A549 (cell line): ENCODE measurements at regions not wholly inside any gene's neighbourhood (a gene's known extent, or its start where the extent isn't known, plus 50 kb on each side); places are given as distances from the start of the nearest gene placed in this dataset.

Experiments used
- ATAC-seq, 2 experiments: fragments of 200-7000 bp in 1 of 2; fragments of >200 bp in 1 of 2; cut with Nextera tagmentation in 1 of 2; cut with Tn5 transposase in 1 of 2; 3 replicates each; pipeline versions ENCODE4 v1.8.0 to v1.9.1; 2018 to 2020; ENCODE audit warnings: mild to moderate bottlenecking in 1 of 2, moderate library complexity in 1 of 2
- CTCF ChIA-PET: fragments of 300-600 bp; sonication (Branson Sonifier 250); formaldehyde crosslinking; extraction: SDS; loops from one replicate; lab custom pipeline; 2021; ENCODE audit warnings: antibody characterized with exemption, inconsistent platforms; lab: Yijun Ruan, JAX
- POLR2A ChIA-PET: fragments of 350-600 bp; formaldehyde crosslinking; extraction: SDS; loops from one replicate; lab custom pipeline; 2021; ENCODE audit warnings: antibody characterized with exemption, inconsistent platforms; lab: Yijun Ruan, JAX
- DNase-seq, 2 experiments: peaks; one replicate each; pipeline versions ENCODE4 v3.0.0 to v3.0.0-alpha.2; 2011 to 2016; ENCODE audit warnings: low read depth in 1 of 2, low spot score in 1 of 2
- FAIRE-seq: peaks from 2 replicates; lab custom pipeline; 2011; peaks lifted over from hg19 to GRCh38; lab: Jason Lieb, UNC
- H3K27ac ChIP-seq, 2 experiments: fragments of >200 bp; sonication (Bioruptor Twin); formaldehyde crosslinking; 3 replicates each; pipeline ENCODE4 v1.5.1; 2016 to 2017
- H3K4me1 ChIP-seq: fragments of >200 bp; sonication (Bioruptor Twin); formaldehyde crosslinking; 3 replicates; pipeline ENCODE4 v1.6.1; 2016
- H3K4me2 ChIP-seq: fragments of >200 bp; sonication (Bioruptor Twin); formaldehyde crosslinking; 3 replicates; pipeline ENCODE4 v1.6.1; 2016
- H3K4me3 ChIP-seq: fragments of >200 bp; sonication (Bioruptor Twin); formaldehyde crosslinking; 3 replicates; pipeline ENCODE4 v1.5.1; 2016
- H3K9me3 ChIP-seq: fragments of >200 bp; sonication (Bioruptor Twin); formaldehyde crosslinking; 3 replicates; pipeline ENCODE4 v1.6.1; 2016
- BHLHE40 ChIP-seq: IDR thresholded peaks from 2 replicates; pipeline ENCODE4 v1.6.1; 2012; ENCODE audit warnings: low read depth, low read length, inconsistent platforms
- ELK1 ChIP-seq: fragments of 150-350 bp; IDR thresholded peaks from 2 replicates; pipeline ENCODE4 v1.6.1; 2014; ENCODE audit warnings: low read depth, mild to moderate bottlenecking, low read length
- KDM1A ChIP-seq: fragments of 200-600 bp; sonication (generic); IDR thresholded peaks from 2 replicates; pipeline ENCODE4 v1.6.1; 2016; ENCODE audit warnings: low read depth, mild to moderate bottlenecking
- KDM5A ChIP-seq: fragments of 200-600 bp; sonication (generic); IDR thresholded peaks from 2 replicates; pipeline ENCODE4 v1.6.1; 2016; ENCODE audit warnings: antibody characterized with exemption, mild to moderate bottlenecking
- MAFK ChIP-seq: fragments of 450-650 bp; IDR thresholded peaks from 2 replicates; pipeline ENCODE4 v1.6.1; 2014; ENCODE audit not compliant: partially characterized antibody
- MAZ ChIP-seq: fragments of 150-350 bp; IDR thresholded peaks from 2 replicates; pipeline ENCODE4 v1.6.1; 2014; ENCODE audit warnings: antibody characterized with exemption, low read depth, low read length, borderline replicate concordance
- PHF8 ChIP-seq: fragments of 200-600 bp; sonication (generic); IDR thresholded peaks from 2 replicates; pipeline ENCODE4 v1.6.1; 2016; ENCODE audit warnings: low read depth, mild to moderate bottlenecking, antibody characterized with exemption, moderate library complexity, borderline replicate concordance
- POLR2A ChIP-seq: IDR thresholded peaks from 2 replicates; pipeline ENCODE4 v1.6.1; 2012; ENCODE audit warnings: mild to moderate bottlenecking, low read length
- RARB ChIP-seq: fragments of 250-450 bp; sonication (Bioruptor Pico); IDR thresholded peaks from 2 replicates; pipeline ENCODE4 v1.8.0; 2021; ENCODE audit warnings: mild to moderate bottlenecking, moderate library complexity
- ZC3H11A ChIP-seq: fragments of 450-650 bp; IDR thresholded peaks from 2 replicates; pipeline ENCODE4 v1.6.1; 2014; ENCODE audit warnings: antibody characterized with exemption, mild to moderate bottlenecking
- WGBS: methylation state at CpG from one replicate; pipeline ENCODE4 v1.1.6; 2017; ENCODE audit errors: missing lambda C conversion rate; 5-methylcytosine and 5-hydroxymethylcytosine counted together
- TF ChIP-seq, protein P1 (sequence below): fragments of >200 bp; sonication (Bioruptor Twin); formaldehyde crosslinking; IDR thresholded peaks from 3 replicates; pipeline ENCODE4 v1.6.1; 2016
- TF ChIP-seq, protein P2 (sequence below): IDR thresholded peaks from 2 replicates; pipeline ENCODE4 v1.6.1; 2012
- TF ChIP-seq, protein P3 (sequence below): fragments of 250-450 bp; sonication (Bioruptor Pico); IDR thresholded peaks from 2 replicates; pipeline ENCODE4 v1.5.0; 2020; ENCODE audit warnings: low read depth, mild to moderate bottlenecking, moderate library complexity
- TF ChIP-seq, protein P4 (sequence below): fragments of 200-600 bp; sonication (generic); IDR thresholded peaks from 2 replicates; pipeline ENCODE4 v1.6.1; 2016; ENCODE audit warnings: antibody characterized with exemption, mild to moderate bottlenecking, moderate library complexity

- TF ChIP-seq, protein P1, sequence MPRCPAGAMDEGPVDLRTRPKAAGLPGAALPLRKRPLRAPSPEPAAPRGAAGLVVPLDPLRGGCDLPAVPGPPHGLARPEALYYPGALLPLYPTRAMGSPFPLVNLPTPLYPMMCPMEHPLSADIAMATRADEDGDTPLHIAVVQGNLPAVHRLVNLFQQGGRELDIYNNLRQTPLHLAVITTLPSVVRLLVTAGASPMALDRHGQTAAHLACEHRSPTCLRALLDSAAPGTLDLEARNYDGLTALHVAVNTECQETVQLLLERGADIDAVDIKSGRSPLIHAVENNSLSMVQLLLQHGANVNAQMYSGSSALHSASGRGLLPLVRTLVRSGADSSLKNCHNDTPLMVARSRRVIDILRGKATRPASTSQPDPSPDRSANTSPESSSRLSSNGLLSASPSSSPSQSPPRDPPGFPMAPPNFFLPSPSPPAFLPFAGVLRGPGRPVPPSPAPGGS: no peak
- TF ChIP-seq ZC3H11A (no peak), MAZ (no peak)
- TF ChIP-seq, protein P2, sequence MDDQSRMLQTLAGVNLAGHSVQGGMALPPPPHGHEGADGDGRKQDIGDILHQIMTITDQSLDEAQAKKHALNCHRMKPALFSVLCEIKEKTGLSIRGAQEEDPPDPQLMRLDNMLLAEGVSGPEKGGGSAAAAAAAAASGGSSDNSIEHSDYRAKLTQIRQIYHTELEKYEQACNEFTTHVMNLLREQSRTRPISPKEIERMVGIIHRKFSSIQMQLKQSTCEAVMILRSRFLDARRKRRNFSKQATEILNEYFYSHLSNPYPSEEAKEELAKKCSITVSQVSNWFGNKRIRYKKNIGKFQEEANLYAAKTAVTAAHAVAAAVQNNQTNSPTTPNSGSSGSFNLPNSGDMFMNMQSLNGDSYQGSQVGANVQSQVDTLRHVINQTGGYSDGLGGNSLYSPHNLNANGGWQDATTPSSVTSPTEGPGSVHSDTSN: no peak
Observed at GRCh38 chr5:158389786-158390185, 530.8 kb upstream of the CLINT1 start (continued).

- Histone ChIP-seq H3K4me1 (peaks cover 19% of the 10 kb centered on the region; the same call in 2 of the 3 replicates), H3K27ac (no peak overlapping the region), H3K4me3 (no peak overlapping the region), H3K9me3 (no peaks in the 10 kb centered on the region), H3K4me2 (no peak overlapping the region)
- ChIA-PET POLR2A (no interaction called here), CTCF (no interaction called here)
- 78% methylated on average over 9 of the region's 9 CpGs for WGBS
- FAIRE-seq (no peak), DNase-seq (no peak), ATAC-seq (no peak)
- TF ChIP-seq POLR2A (no peak), MAFK (no peak), RARB (no peak), KDM1A (no peak), ELK1 (no peak), BHLHE40 (no peak), KDM5A (no peak)
- TF ChIP-seq, protein P3, sequence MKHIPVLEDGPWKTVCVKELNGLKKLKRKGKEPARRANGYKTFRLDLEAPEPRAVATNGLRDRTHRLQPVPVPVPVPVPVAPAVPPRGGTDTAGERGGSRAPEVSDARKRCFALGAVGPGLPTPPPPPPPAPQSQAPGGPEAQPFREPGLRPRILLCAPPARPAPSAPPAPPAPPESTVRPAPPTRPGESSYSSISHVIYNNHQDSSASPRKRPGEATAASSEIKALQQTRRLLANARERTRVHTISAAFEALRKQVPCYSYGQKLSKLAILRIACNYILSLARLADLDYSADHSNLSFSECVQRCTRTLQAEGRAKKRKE (CRISPR knock-in tag): no peak
- TF ChIP-seq, protein P4, sequence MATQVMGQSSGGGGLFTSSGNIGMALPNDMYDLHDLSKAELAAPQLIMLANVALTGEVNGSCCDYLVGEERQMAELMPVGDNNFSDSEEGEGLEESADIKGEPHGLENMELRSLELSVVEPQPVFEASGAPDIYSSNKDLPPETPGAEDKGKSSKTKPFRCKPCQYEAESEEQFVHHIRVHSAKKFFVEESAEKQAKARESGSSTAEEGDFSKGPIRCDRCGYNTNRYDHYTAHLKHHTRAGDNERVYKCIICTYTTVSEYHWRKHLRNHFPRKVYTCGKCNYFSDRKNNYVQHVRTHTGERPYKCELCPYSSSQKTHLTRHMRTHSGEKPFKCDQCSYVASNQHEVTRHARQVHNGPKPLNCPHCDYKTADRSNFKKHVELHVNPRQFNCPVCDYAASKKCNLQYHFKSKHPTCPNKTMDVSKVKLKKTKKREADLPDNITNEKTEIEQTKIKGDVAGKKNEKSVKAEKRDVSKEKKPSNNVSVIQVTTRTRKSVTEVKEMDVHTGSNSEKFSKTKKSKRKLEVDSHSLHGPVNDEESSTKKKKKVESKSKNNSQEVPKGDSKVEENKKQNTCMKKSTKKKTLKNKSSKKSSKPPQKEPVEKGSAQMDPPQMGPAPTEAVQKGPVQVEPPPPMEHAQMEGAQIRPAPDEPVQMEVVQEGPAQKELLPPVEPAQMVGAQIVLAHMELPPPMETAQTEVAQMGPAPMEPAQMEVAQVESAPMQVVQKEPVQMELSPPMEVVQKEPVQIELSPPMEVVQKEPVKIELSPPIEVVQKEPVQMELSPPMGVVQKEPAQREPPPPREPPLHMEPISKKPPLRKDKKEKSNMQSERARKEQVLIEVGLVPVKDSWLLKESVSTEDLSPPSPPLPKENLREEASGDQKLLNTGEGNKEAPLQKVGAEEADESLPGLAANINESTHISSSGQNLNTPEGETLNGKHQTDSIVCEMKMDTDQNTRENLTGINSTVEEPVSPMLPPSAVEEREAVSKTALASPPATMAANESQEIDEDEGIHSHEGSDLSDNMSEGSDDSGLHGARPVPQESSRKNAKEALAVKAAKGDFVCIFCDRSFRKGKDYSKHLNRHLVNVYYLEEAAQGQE: no peak
Observed at GRCh38 chr5:158388021-158388420, 529.1 kb upstream of the CLINT1 start.

DNA sequence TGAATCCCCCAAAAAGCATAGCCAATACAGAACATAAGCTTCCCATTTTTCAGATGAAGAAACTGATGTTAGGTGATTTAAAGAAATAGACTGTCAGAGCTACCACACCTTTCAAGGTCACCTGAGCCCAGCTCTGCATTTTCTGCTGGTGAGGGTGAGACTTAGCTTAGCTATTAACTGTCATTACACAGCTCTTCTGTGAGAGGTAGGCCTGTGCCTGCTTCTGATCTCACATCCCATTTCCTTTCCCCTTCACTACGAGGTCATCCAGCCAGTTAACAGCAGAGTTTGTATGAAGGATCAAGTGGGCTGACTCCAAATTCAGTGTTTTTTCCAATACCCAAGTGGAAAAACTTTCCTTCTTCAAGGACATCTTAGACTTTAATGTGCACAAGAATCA lies 528.6 kb upstream of the CLINT1 start:
- ChIA-PET POLR2A (no interaction called here), CTCF (no interaction called here)
- FAIRE-seq (no peak), DNase-seq (no peak), ATAC-seq (no peak)
- Histone ChIP-seq H3K4me3 (no peak overlapping the region), H3K9me3 (no peaks in the 10 kb centered on the region), H3K27ac (no peak overlapping the region), H3K4me2 (no peak overlapping the region), H3K4me1 (peaks cover 24% of the 10 kb centered on the region; the same call in 2 of the 3 replicates)
- no peak for TF ChIP-seq PHF8
- WGBS: 19% methylated on average over 1 of the region's 1 CpG
